Gastrocnemius medialis (tissue), 4 donors: ENCODE measurements at regions not wholly inside any gene's neighbourhood (a gene's known extent, or its start where the extent isn't known, plus 50 kb on each side); places are given as distances from the start of the nearest gene placed in this dataset.

Source experiments
- ATAC-seq, 2 donors: fragments of 150-250 bp; one replicate each; pipeline ENCODE4 v1.9.1; 2016
- DNase-seq, 2 donors: peaks; one replicate each; pipeline ENCODE4 v3.0.0-alpha.2; 2019
- H3K27ac ChIP-seq, 4 donors: fragments of 200-600 bp; sonication (generic); 1 replicate in 1 of 4; 2 replicates in 3 of 4; pipeline ENCODE4 v1.5.1; 2016 to 2018; ENCODE audit warnings: mild to moderate bottlenecking in 2 of 4, moderate library complexity in 1 of 4
- H3K27me3 ChIP-seq, 3 donors: fragments of 200-600 bp; sonication (generic) in 2 of 3; 1 replicate in 1 of 3; 2 replicates in 2 of 3; pipeline versions ENCODE4 v1.5.1 to v1.6.0; 2016 to 2019; ENCODE audit warnings: mild to moderate bottlenecking in 1 of 3, moderate library complexity in 1 of 3
- H3K36me3 ChIP-seq, 2 donors: fragments of 200-600 bp; sonication (generic) in 1 of 2; one replicate each; pipeline ENCODE4 v1.5.1; 2017 to 2018
- H3K4me1 ChIP-seq, 2 donors: fragments of 200-600 bp; sonication (generic) in 1 of 2; one replicate each; pipeline ENCODE4 v1.5.1; 2016 to 2017; ENCODE audit warnings: mild to moderate bottlenecking in 2 of 2
- H3K4me3 ChIP-seq, 4 donors: fragments of 200-600 bp; sonication (generic) in 3 of 4; 1 replicate in 1 of 4; 2 replicates in 3 of 4; pipeline ENCODE4 v1.5.1; 2016 to 2019; ENCODE audit warnings: mild to moderate bottlenecking in 2 of 4
- H3K9me3 ChIP-seq, 3 donors: fragments of 200-600 bp; sonication (generic) in 2 of 3; 1 replicate in 1 of 3; 2 replicates in 2 of 3; pipeline ENCODE4 v1.5.1; 2016 to 2019
- CTCF ChIP-seq, 5 experiments: fragments of 450-650 bp in 3 of 5; fragments of 200-600 bp in 2 of 5; sonication (generic) in 2 of 5; IDR thresholded peaks in 4 of 5; conservative IDR thresholded peaks in 1 of 5; 1 replicate in 4 of 5; 2 replicates in 1 of 5; pipeline ENCODE4 v1.5.1; 2016 to 2019; ENCODE audit warnings: antibody characterized with exemption in 5 of 5, mild to moderate bottlenecking in 3 of 5, moderate library complexity in 3 of 5
- POLR2A ChIP-seq, 2 donors: fragments of 450-650 bp; IDR thresholded peaks; one replicate each; pipeline ENCODE4 v1.6.1; 2017; ENCODE audit warnings: antibody characterized with exemption in 2 of 2, mild to moderate bottlenecking in 2 of 2, moderate library complexity in 2 of 2
- in situ Hi-C, 4 donors: fragments of 200-750 bp; cut with MboI; loops; one replicate each; pipeline versions ENCODE4 v1.15.0 to v1.8.0; 2017; ENCODE audit warnings: low sequenced_read_pairs in 4 of 4
- intact Hi-C: fragments of 100-400 bp; cut with DNase I; formaldehyde crosslinking; loops from one replicate; pipeline ENCODE4 v1.15.1; 2023; ENCODE audit warnings: low total_unique reads

- Histone ChIP-seq H3K4me1 (peaks cover 4 to 9% of the 10 kb centered on the region in 2 donors), H3K9me3 (no peaks in the 10 kb centered on the region), H3K36me3 (no peaks in the 10 kb centered on the region), H3K27me3 (no peaks in the 10 kb centered on the region), H3K4me3 (no peak overlapping the region), H3K27ac (no peak overlapping the region)
- DNase-seq: no peak
- intact Hi-C loops (no loop called here), in situ Hi-C loops (no loop called here)
- ATAC-seq: no peak
- TF ChIP-seq POLR2A (IDR thresholded peaks at IDR 0.05) (no peak), CTCF (IDR thresholded peaks at IDR 0.05 in 4 of 5, conservative IDR thresholded peaks at IDR 0.05 in 1 of 5) (no peak)
Observed at GRCh38 chr18:10025711-10026670, 112.2 kb downstream of the VAPA start.

GRCh38 chr18:10027031-10027430, 113.2 kb downstream of the VAPA start:
- in situ Hi-C loops: no loop called here
- ATAC-seq: no peak
- TF ChIP-seq POLR2A (IDR thresholded peaks at IDR 0.05) (no peak), CTCF (IDR thresholded peaks at IDR 0.05 in 4 of 5, conservative IDR thresholded peaks at IDR 0.05 in 1 of 5) (no peak)

GRCh38 chr18:10027461-10027860, 113.6 kb downstream of the VAPA start:
- DNase-seq: no peak
- Histone ChIP-seq H3K27me3 (no peaks in the 10 kb centered on the region), H3K4me1 (peaks cover 4 to 9% of the 10 kb centered on the region in 2 donors), H3K36me3 (no peaks in the 10 kb centered on the region), H3K9me3 (no peaks in the 10 kb centered on the region), H3K4me3 (no peak overlapping the region), H3K27ac (no peak overlapping the region)
- intact Hi-C loops (no loop called here), in situ Hi-C loops (no loop called here)
- TF ChIP-seq POLR2A (IDR thresholded peaks at IDR 0.05): no peak
- TF ChIP-seq CTCF (IDR thresholded peaks at IDR 0.05 in 4 of 5, conservative IDR thresholded peaks at IDR 0.05 in 1 of 5): no peak
- ATAC-seq: no peak

More at GRCh38 chr18:10027031-10027430, 113.2 kb downstream of the VAPA start:
- H3K9me3 ChIP-seq: no peaks in the 10 kb centered on the region
- no peak overlapping the region for H3K27ac ChIP-seq
- H3K27me3 ChIP-seq: no peaks in the 10 kb centered on the region
- H3K36me3 ChIP-seq: no peaks in the 10 kb centered on the region
- no peak overlapping the region for H3K4me3 ChIP-seq
- intact Hi-C loops: no loop called here
- no peak for DNase-seq
- H3K4me1 ChIP-seq: peaks cover 4 to 9% of the 10 kb centered on the region in 2 donors

- no peak for DNase-seq
- ATAC-seq: no peak
- in situ Hi-C loops: no loop called here
Observed at GRCh38 chr18:10029711-10030110, 115.9 kb downstream of the VAPA start.

GRCh38 chr18:10030816-10031541, 117.2 kb downstream of the VAPA start:
- Histone ChIP-seq H3K4me1 (no peaks in the 10 kb centered on the region), H3K4me3 (no peak overlapping the region), H3K9me3 (no peaks in the 10 kb centered on the region), H3K27me3 (no peaks in the 10 kb centered on the region), H3K27ac (no peak overlapping the region), H3K36me3 (no peaks in the 10 kb centered on the region)
- no peak for DNase-seq
- intact Hi-C loops: no loop called here
- TF ChIP-seq POLR2A (IDR thresholded peaks at IDR 0.05): no peak
- in situ Hi-C loops: no loop called here
- no peak for ATAC-seq

More at GRCh38 chr18:10029711-10030110, 115.9 kb downstream of the VAPA start:
- TF ChIP-seq POLR2A (IDR thresholded peaks at IDR 0.05): no peak
- H3K4me3 ChIP-seq: no peak overlapping the region
- intact Hi-C loops: no loop called here
- no peak overlapping the region for H3K27ac ChIP-seq
- H3K36me3 ChIP-seq: no peaks in the 10 kb centered on the region
- no peaks in the 10 kb centered on the region for H3K9me3 ChIP-seq
- peaks cover 0 to under 1% of the 10 kb centered on the region in 2 donors for H3K4me1 ChIP-seq
- H3K27me3 ChIP-seq: no peaks in the 10 kb centered on the region
